GM06990 (cell line): ENCODE measurements at regions not wholly inside any gene's neighbourhood (a gene's known extent, or its start where the extent isn't known, plus 50 kb on each side); places are given as distances from the start of the nearest gene placed in this dataset.

Source experiments
- DNase-seq: peaks from one replicate; pipeline ENCODE4 v3.0.0-alpha.2; 2011; ENCODE audit not compliant: insufficient read length; ENCODE audit errors: extremely low read depth
- H3K27me3 ChIP-seq: replicated peaks from 2 replicates; pipeline ENCODE4 v1.6.0; 2011; ENCODE audit warnings: low read length; ENCODE audit not compliant: control insufficient read depth, insufficient read depth
- H3K36me3 ChIP-seq: 2 replicates; pipeline ENCODE4 v1.5.1; 2011; ENCODE audit warnings: low read length; ENCODE audit not compliant: control insufficient read depth, insufficient read depth
- H3K4me3 ChIP-seq: replicated peaks from 2 replicates; pipeline ENCODE4 v1.5.1; 2011; ENCODE audit warnings: low read depth, mild to moderate bottlenecking, control low read depth, low read length
- TF ChIP-seq, protein P1 (sequence below): IDR thresholded peaks from 2 replicates; pipeline ENCODE4 v1.5.1; 2011; ENCODE audit warnings: low read length, control low read depth, mild to moderate bottlenecking, inconsistent platforms; ENCODE audit not compliant: insufficient read depth, poor library complexity, severe bottlenecking

DNA sequence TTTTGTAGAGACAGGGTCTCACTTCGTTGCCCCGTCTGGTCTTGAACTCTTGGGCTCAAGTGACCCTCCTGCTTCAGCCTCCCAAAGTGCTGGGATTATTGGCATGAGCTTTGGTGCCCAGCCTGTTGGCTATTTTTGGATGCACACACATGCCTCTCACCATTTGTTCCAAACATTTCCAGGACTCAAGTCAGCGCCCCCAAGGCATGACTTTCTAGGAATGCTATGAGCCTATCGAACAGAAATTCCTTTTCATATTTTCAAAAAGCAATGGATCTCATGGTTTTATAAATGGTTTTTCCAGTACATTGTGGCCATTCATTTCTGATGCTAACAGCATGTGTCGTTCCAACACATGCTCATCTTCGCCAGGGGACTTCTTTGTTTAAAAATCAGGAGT lies 119.3 kb upstream of the NAA20 start:
- no peak for DNase-seq
- Histone ChIP-seq H3K4me3 (no peak overlapping the region), H3K27me3 (no peaks in the 10 kb centered on the region), H3K36me3 (no peaks in the 10 kb centered on the region)
- TF ChIP-seq, protein P1, sequence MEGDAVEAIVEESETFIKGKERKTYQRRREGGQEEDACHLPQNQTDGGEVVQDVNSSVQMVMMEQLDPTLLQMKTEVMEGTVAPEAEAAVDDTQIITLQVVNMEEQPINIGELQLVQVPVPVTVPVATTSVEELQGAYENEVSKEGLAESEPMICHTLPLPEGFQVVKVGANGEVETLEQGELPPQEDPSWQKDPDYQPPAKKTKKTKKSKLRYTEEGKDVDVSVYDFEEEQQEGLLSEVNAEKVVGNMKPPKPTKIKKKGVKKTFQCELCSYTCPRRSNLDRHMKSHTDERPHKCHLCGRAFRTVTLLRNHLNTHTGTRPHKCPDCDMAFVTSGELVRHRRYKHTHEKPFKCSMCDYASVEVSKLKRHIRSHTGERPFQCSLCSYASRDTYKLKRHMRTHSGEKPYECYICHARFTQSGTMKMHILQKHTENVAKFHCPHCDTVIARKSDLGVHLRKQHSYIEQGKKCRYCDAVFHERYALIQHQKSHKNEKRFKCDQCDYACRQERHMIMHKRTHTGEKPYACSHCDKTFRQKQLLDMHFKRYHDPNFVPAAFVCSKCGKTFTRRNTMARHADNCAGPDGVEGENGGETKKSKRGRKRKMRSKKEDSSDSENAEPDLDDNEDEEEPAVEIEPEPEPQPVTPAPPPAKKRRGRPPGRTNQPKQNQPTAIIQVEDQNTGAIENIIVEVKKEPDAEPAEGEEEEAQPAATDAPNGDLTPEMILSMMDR = no peak

DNA sequence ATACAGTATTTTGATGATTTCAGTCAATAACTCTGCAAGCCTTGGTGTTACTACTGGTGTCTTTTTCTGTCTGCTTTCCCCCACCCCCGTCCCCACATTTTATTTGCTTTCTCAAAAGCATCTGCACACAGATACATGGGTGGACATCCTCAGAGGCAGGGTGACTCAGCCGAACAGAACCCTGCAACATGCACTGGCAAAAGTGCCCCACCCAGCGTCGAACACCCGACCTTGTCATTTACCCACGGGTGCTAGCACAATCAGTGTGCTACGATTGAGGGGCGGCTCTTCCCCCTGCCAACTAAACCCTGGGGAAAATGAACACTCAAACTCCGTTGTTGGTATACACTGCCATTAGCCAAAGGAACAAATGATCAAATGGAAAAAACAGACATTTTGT lies 115.9 kb upstream of the NAA20 start:
- TF ChIP-seq, protein P1 = no peak
- Histone ChIP-seq H3K36me3 (no peaks in the 10 kb centered on the region), H3K4me3 (no peak overlapping the region), H3K27me3 (no peaks in the 10 kb centered on the region)
- DNase-seq = no peak

DNA sequence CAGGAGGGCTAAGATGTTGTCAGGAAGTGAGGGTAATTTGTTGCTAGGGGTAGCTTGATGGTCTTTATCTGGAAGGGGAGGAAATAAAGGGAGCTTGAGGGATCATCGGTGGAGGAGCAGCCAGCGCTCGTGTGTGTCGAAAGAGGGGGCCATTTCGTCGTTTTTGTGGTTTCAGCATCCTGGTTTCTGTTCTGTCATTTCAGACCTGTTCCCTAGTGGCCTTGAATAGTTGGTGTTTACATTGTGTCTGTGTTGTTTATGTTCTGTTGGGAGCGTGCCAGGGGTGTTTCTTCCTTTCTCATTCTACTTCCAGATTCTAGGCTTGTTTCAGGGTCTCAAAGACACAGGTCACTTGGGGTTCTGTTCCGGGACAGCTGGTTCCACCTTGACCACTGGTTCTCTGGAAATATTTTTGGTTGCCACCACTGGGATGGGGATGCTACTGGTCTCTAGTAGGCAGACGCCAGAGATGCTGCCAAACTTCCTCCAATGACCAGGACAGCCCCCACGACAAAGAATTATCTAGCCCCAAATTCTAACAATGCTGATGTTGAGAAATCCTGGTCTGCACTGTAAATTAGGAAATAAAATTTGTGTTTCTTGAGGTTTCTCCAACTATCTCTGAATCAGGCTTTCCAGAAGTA lies 113.9 kb upstream of the NAA20 start:
- H3K27me3 ChIP-seq = no peaks in the 10 kb centered on the region
- no peak overlapping the region for H3K4me3 ChIP-seq
- DNase-seq = no peak
- TF ChIP-seq, protein P1 = peak; percentile 59
- no peaks in the 10 kb centered on the region for H3K36me3 ChIP-seq

DNA sequence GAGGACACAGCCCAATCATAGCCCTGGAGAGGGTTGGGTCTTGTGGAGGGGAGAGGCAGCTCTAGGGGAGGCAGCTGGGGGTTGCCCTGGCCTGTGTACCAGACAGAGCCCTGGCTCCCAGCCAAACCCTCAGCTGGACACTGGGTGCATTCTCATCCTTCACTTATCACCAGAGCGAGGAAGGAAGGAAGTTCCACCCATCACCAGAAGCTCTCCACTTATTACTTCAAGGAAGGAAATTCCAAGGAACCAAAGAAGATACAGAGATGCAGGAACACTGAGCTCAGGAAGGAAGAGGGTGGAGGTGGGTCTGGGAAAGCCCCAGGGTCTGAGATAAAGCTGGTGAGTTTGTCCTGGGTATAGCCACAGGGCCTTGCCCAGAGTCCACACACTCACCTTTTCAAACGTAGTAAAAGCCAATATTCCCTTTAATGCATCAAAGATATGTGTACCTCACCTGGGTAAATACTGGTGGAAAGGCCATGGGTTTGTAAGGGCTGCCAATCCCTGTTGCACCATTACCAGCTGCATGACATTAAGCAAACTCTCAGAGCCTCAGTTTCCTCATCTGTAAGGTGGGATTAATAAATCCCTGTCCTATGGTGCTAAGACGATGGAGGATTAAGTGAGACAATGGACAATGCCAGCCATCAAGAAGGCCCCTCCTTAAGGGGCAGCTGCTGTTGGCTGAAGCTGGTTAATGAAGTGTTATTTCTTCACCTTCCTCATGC lies 109.7 kb upstream of the NAA20 start:
- no peak for DNase-seq
- no peak overlapping the region for H3K4me3 ChIP-seq
- TF ChIP-seq, protein P1 = no peak
- H3K27me3 ChIP-seq = no peaks in the 10 kb centered on the region
- no peaks in the 10 kb centered on the region for H3K36me3 ChIP-seq

DNA sequence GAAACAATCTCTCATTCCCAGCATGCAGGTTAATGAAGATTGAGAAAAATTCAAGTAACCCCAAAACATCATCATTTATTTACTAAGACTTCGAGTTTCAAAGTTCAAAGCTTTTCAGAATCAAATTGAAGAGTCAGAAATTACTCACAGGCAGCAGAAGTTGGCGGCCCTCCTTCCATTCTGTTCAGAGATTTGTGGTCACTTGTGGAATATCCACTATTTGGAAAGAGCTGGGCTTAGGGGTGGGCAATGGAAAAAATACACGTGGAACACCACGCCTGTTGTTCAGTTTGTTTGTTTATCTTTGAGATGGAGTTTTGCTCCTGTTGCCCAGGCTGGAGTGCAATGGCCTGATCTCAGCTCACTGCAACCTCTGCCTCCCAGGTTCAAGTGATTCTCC lies 108.6 kb upstream of the NAA20 start:
- TF ChIP-seq, protein P1 = no peak
- no peaks in the 10 kb centered on the region for H3K27me3 ChIP-seq
- H3K4me3 ChIP-seq = no peak overlapping the region
- DNase-seq = no peak
- H3K36me3 ChIP-seq = no peaks in the 10 kb centered on the region
